ENCODE measurements at regions not wholly inside any gene's neighbourhood (a gene's known extent, or its start where the extent isn't known, plus 50 kb on each side); places are given as distances from the start of the nearest gene placed in this dataset.

- no peak overlapping the region for H3K4me3 Mint-ChIP-seq
- ATAC-seq: no peak
These were observed 385.5 kb downstream of the SHANK2 start for GRCh38 chr11:70866834-70867233.

GRCh38 chr11:70867281-70868047, 384.9 kb downstream of the SHANK2 start:
- peaks cover 36% of the 10 kb centered on the region for H3K27me3 Mint-ChIP-seq
- DNase-seq: no peak
- no peak for ATAC-seq
- no peaks in the 10 kb centered on the region for H3K36me3 Mint-ChIP-seq (ENCODE audit: low read depth)
- H3K4me1 Mint-ChIP-seq: peaks cover 2% of the 10 kb centered on the region
- H3K9me3 ChIP-seq (ENCODE audit: control insufficient read depth, low read length, poor library complexity, severe bottlenecking): no peaks in the 10 kb centered on the region
- no peak overlapping the region for H3K27ac Mint-ChIP-seq
- H3K4me3 Mint-ChIP-seq: no peak overlapping the region

More at GRCh38 chr11:70866834-70867233, 385.5 kb downstream of the SHANK2 start:
- Mint-ChIP-seq H3K27ac (no peak overlapping the region), H3K36me3 (ENCODE audit: low read depth) (no peaks in the 10 kb centered on the region), H3K4me1 (peaks cover 2% of the 10 kb centered on the region), H3K27me3 (peaks cover 32% of the 10 kb centered on the region)
- H3K9me3 ChIP-seq (ENCODE audit: control insufficient read depth, low read length, poor library complexity, severe bottlenecking): no peaks in the 10 kb centered on the region
- DNase-seq: no peak

- no peak for DNase-seq
- H3K4me1 Mint-ChIP-seq: peaks cover 2% of the 10 kb centered on the region
- H3K36me3 Mint-ChIP-seq (ENCODE audit: low read depth): no peaks in the 10 kb centered on the region
- no peaks in the 10 kb centered on the region for H3K9me3 ChIP-seq (ENCODE audit: control insufficient read depth, low read length, poor library complexity, severe bottlenecking)
- H3K4me3 Mint-ChIP-seq: no peak overlapping the region
- peaks cover 45% of the 10 kb centered on the region for H3K27me3 Mint-ChIP-seq
- no peak for ATAC-seq
- no peak overlapping the region for H3K27ac Mint-ChIP-seq
These were observed 384.0 kb downstream of the SHANK2 start for GRCh38 chr11:70868341-70868885.

- DNase-seq: no peak
- no peak overlapping the region for H3K27ac Mint-ChIP-seq
- H3K36me3 Mint-ChIP-seq (ENCODE audit: low read depth): no peaks in the 10 kb centered on the region
- no peaks in the 10 kb centered on the region for H3K9me3 ChIP-seq (ENCODE audit: control insufficient read depth, low read length, poor library complexity, severe bottlenecking)
- no peak for ATAC-seq
- H3K27me3 Mint-ChIP-seq: peaks cover 45% of the 10 kb centered on the region
- H3K4me3 Mint-ChIP-seq: no peak overlapping the region
- peaks cover 2% of the 10 kb centered on the region for H3K4me1 Mint-ChIP-seq
These were observed 383.3 kb downstream of the SHANK2 start for GRCh38 chr11:70869054-70869453.

GRCh38 chr11:70871881-70872280, 380.5 kb downstream of the SHANK2 start:
- no peak overlapping the region for H3K27ac Mint-ChIP-seq
- no peak for ATAC-seq
- no peak overlapping the region for H3K4me3 Mint-ChIP-seq
- H3K36me3 Mint-ChIP-seq (ENCODE audit: low read depth): no peaks in the 10 kb centered on the region
- DNase-seq: no peak
- no peaks in the 10 kb centered on the region for H3K9me3 ChIP-seq (ENCODE audit: control insufficient read depth, low read length, poor library complexity, severe bottlenecking)
- peaks cover 2% of the 10 kb centered on the region for H3K4me1 Mint-ChIP-seq
- H3K27me3 Mint-ChIP-seq: peaks cover 53% of the 10 kb centered on the region

GRCh38 chr11:70872299-70872698, 380.1 kb downstream of the SHANK2 start:
- Mint-ChIP-seq H3K27ac (no peak overlapping the region), H3K4me3 (no peak overlapping the region), H3K36me3 (ENCODE audit: low read depth) (no peaks in the 10 kb centered on the region), H3K4me1 (peaks cover 2% of the 10 kb centered on the region), H3K27me3 (peaks cover 53% of the 10 kb centered on the region)
- no peaks in the 10 kb centered on the region for H3K9me3 ChIP-seq (ENCODE audit: control insufficient read depth, low read length, poor library complexity, severe bottlenecking)
- DNase-seq (no peak), ATAC-seq (no peak)

- no peaks in the 10 kb centered on the region for H3K36me3 Mint-ChIP-seq (ENCODE audit: low read depth)
- DNase-seq (no peak), ATAC-seq (no peak)
- peaks cover 53% of the 10 kb centered on the region for H3K27me3 Mint-ChIP-seq
- H3K27ac Mint-ChIP-seq: no peak overlapping the region
- peaks cover 2% of the 10 kb centered on the region for H3K4me1 Mint-ChIP-seq
- no peaks in the 10 kb centered on the region for H3K9me3 ChIP-seq (ENCODE audit: control insufficient read depth, low read length, poor library complexity, severe bottlenecking)
- H3K4me3 Mint-ChIP-seq: no peak overlapping the region
These were observed 379.2 kb downstream of the SHANK2 start for GRCh38 chr11:70872955-70873735.

- no peak overlapping the region for H3K27ac Mint-ChIP-seq
- no peaks in the 10 kb centered on the region for H3K9me3 ChIP-seq (ENCODE audit: control insufficient read depth, low read length, poor library complexity, severe bottlenecking)
- peaks cover 2% of the 10 kb centered on the region for H3K4me1 Mint-ChIP-seq
- DNase-seq (no peak), ATAC-seq (no peak)
- no peaks in the 10 kb centered on the region for H3K36me3 Mint-ChIP-seq (ENCODE audit: low read depth)
- H3K4me3 Mint-ChIP-seq: no peak overlapping the region
- peaks cover 47% of the 10 kb centered on the region for H3K27me3 Mint-ChIP-seq
These were observed 378.5 kb downstream of the SHANK2 start for GRCh38 chr11:70873736-70874412.

GRCh38 chr11:70876685-70877084, 375.7 kb downstream of the SHANK2 start:
- Mint-ChIP-seq H3K4me3 (no peak overlapping the region), H3K27me3 (peaks cover 36% of the 10 kb centered on the region), H3K4me1 (peaks cover 2% of the 10 kb centered on the region), H3K36me3 (ENCODE audit: low read depth) (no peaks in the 10 kb centered on the region), H3K27ac (no peak overlapping the region)
- H3K9me3 ChIP-seq (ENCODE audit: control insufficient read depth, low read length, poor library complexity, severe bottlenecking): no peaks in the 10 kb centered on the region
- ATAC-seq (no peak), DNase-seq (no peak)

- ATAC-seq (no peak), DNase-seq (no peak)
- peaks cover 33% of the 10 kb centered on the region for H3K27me3 Mint-ChIP-seq
- H3K4me1 Mint-ChIP-seq: no peaks in the 10 kb centered on the region
- no peaks in the 10 kb centered on the region for H3K36me3 Mint-ChIP-seq (ENCODE audit: low read depth)
- H3K27ac Mint-ChIP-seq: no peak overlapping the region
- H3K9me3 ChIP-seq (ENCODE audit: control insufficient read depth, low read length, poor library complexity, severe bottlenecking): no peaks in the 10 kb centered on the region
- H3K4me3 Mint-ChIP-seq: no peak overlapping the region
These were observed 375.2 kb downstream of the SHANK2 start for GRCh38 chr11:70877151-70877550.

- Mint-ChIP-seq H3K27me3 (peaks cover 27% of the 10 kb centered on the region), H3K4me1 (no peaks in the 10 kb centered on the region), H3K27ac (no peak overlapping the region), H3K36me3 (ENCODE audit: low read depth) (no peaks in the 10 kb centered on the region), H3K4me3 (no peak overlapping the region)
- ATAC-seq: no peak
- no peaks in the 10 kb centered on the region for H3K9me3 ChIP-seq (ENCODE audit: control insufficient read depth, low read length, poor library complexity, severe bottlenecking)
- no peak for DNase-seq
These were observed 374.0 kb downstream of the SHANK2 start for GRCh38 chr11:70878366-70878765.

- ATAC-seq (no peak), DNase-seq (no peak)
- H3K9me3 ChIP-seq (ENCODE audit: control insufficient read depth, low read length, poor library complexity, severe bottlenecking): no peaks in the 10 kb centered on the region
- Mint-ChIP-seq H3K4me3 (no peak overlapping the region), H3K27me3 (peaks cover 26% of the 10 kb centered on the region), H3K27ac (no peak overlapping the region), H3K36me3 (ENCODE audit: low read depth) (no peaks in the 10 kb centered on the region), H3K4me1 (no peaks in the 10 kb centered on the region)
These were observed 372.6 kb downstream of the SHANK2 start for GRCh38 chr11:70879601-70880285.

- Mint-ChIP-seq H3K36me3 (ENCODE audit: low read depth) (no peaks in the 10 kb centered on the region), H3K4me3 (no peak overlapping the region), H3K4me1 (no peaks in the 10 kb centered on the region), H3K27ac (no peak overlapping the region), H3K27me3 (peaks cover 19% of the 10 kb centered on the region)
- no peaks in the 10 kb centered on the region for H3K9me3 ChIP-seq (ENCODE audit: control insufficient read depth, low read length, poor library complexity, severe bottlenecking)
- ATAC-seq (no peak), DNase-seq (no peak)
These were observed 372.0 kb downstream of the SHANK2 start for GRCh38 chr11:70880416-70880815.

Measured in T-helper 17 cell (primary cell).